ENCODE measurements at regions not wholly inside any gene's neighbourhood (a gene's known extent, or its start where the extent isn't known, plus 50 kb on each side); places are given as distances from the start of the nearest gene placed in this dataset.
A peak's percentile ranks its signal among the peaks of the same experiment; 100 is the strongest.

GRCh38 chr6:14635934-14636591 is 518.5 kb downstream of the CD83 start:
- Histone ChIP-seq H3K4me3 (replicated peaks; ENCODE audit: insufficient read depth, low read length) (no peak overlapping the region), H3K27me3 (ENCODE audit: insufficient read depth, poor library complexity, severe bottlenecking) (no peaks in the 10 kb centered on the region), H3K27ac (replicated peaks) (no peak overlapping the region)
- no peak for TF ChIP-seq GABPA (IDR thresholded peaks at IDR 0.05; ENCODE audit: low read depth)
- no peak for TF ChIP-seq POLR2AphosphoS5 (IDR thresholded peaks at IDR 0.05; ENCODE audit: low read depth)
- no peak for TF ChIP-seq REST (IDR thresholded peaks at IDR 0.05; ENCODE audit: insufficient replicate concordance, low read depth)
- TF ChIP-seq SPI1 (IDR thresholded peaks at IDR 0.05; ENCODE audit: borderline replicate concordance, low read depth): no peak
- no peak for TF ChIP-seq CTCF (IDR thresholded peaks at IDR 0.05; ENCODE audit: insufficient read depth, low read length)
- DNase-seq (ENCODE audit: low read depth in 1 of 2, low spot score in 1 of 2): no peak

GRCh38 chr6:14638435-14638905 is 520.9 kb downstream of the CD83 start:
- Histone ChIP-seq H3K4me3 (replicated peaks; ENCODE audit: insufficient read depth, low read length) (no peak overlapping the region), H3K27ac (replicated peaks) (0 out of 2 replicates have a peak overlapping the region, but pooled peaks have one; percentile 4), H3K27me3 (ENCODE audit: insufficient read depth, poor library complexity, severe bottlenecking) (no peaks in the 10 kb centered on the region)
- TF ChIP-seq GABPA (IDR thresholded peaks at IDR 0.05; ENCODE audit: low read depth) (no peak), POLR2AphosphoS5 (IDR thresholded peaks at IDR 0.05; ENCODE audit: low read depth) (no peak), CTCF (IDR thresholded peaks at IDR 0.05; ENCODE audit: insufficient read depth, low read length) (no peak), SPI1 (IDR thresholded peaks at IDR 0.05; ENCODE audit: borderline replicate concordance, low read depth) (peak; percentile 82), REST (IDR thresholded peaks at IDR 0.05; ENCODE audit: insufficient replicate concordance, low read depth) (no peak)
- DNase-seq (ENCODE audit: low read depth in 1 of 2, low spot score in 1 of 2): peak in 1 of 2 experiments; percentile 28

- DNase-seq (ENCODE audit: low read depth in 1 of 2, low spot score in 1 of 2): peak in 1 of 2 experiments; percentile 4
- H3K27me3 ChIP-seq (ENCODE audit: insufficient read depth, poor library complexity, severe bottlenecking): no peaks in the 10 kb centered on the region
- 0 out of 2 replicates have a peak overlapping the region, but pooled peaks have one; percentile 4 for H3K27ac ChIP-seq (replicated peaks)
- TF ChIP-seq POLR2AphosphoS5 (IDR thresholded peaks at IDR 0.05; ENCODE audit: low read depth) (no peak), GABPA (IDR thresholded peaks at IDR 0.05; ENCODE audit: low read depth) (no peak), REST (IDR thresholded peaks at IDR 0.05; ENCODE audit: insufficient replicate concordance, low read depth) (no peak), SPI1 (IDR thresholded peaks at IDR 0.05; ENCODE audit: borderline replicate concordance, low read depth) (no peak), CTCF (IDR thresholded peaks at IDR 0.05; ENCODE audit: insufficient read depth, low read length) (no peak)
- no peak overlapping the region for H3K4me3 ChIP-seq (replicated peaks; ENCODE audit: insufficient read depth, low read length)
These were observed 521.6 kb downstream of the CD83 start for GRCh38 chr6:14638906-14639761.

Measured in HL-60 (cell line).